ENCODE measurements at regions not wholly inside any gene's neighbourhood (a gene's known extent, or its start where the extent isn't known, plus 50 kb on each side); places are given as distances from the start of the nearest gene placed in this dataset.

GRCh38 chr12:85569261-85569660 lies 266.9 kb downstream of the RASSF9 start:
- FAIRE-seq (no peak), DNase-seq (ENCODE audit: low read depth in 1 of 2, low spot score in 1 of 2) (no peak), ATAC-seq (no peak)
- POLR2A ChIA-PET, result no interaction called here
- Histone ChIP-seq H3K4me2 (no peak overlapping the region), H3K4me1 (no peaks in the 10 kb centered on the region), H3K9me3 (no peaks in the 10 kb centered on the region), H3K27ac (no peak overlapping the region), H3K4me3 (no peak overlapping the region)
- CTCF ChIA-PET, result interaction anchor here (2.0 to 3.8 kb wide), 2 partner anchors 8 to 298 kb away, joined by 6 to 18 read pairs; no protein-coding TSS in a partner anchor
- TF ChIP-seq RFX5 (IDR thresholded peaks at IDR 0.05) (no peak), RAD21 (conservative IDR thresholded peaks at IDR 0.05 in 1 of 2, IDR thresholded peaks at IDR 0.05 in 1 of 2) (no peak), JUNB (IDR thresholded peaks at IDR 0.05) (no peak), MAZ (IDR thresholded peaks at IDR 0.05; ENCODE audit: borderline replicate concordance, low read depth, low read length) (no peak), BCL3 (IDR thresholded peaks at IDR 0.05) (no peak), CBX2 (IDR thresholded peaks at IDR 0.05; ENCODE audit: borderline replicate concordance, low read depth) (no peak), NFE2L2 (conservative IDR thresholded peaks at IDR 0.05; ENCODE audit: low read length) (no peak), GATA3 (IDR thresholded peaks at IDR 0.05; ENCODE audit: borderline replicate concordance) (no peak), FOSL2 (IDR thresholded peaks at IDR 0.05) (no peak), FOSL2 (CRISPR knock-in tag; IDR thresholded peaks at IDR 0.05) (no peak), NR3C1 (IDR thresholded peaks at IDR 0.05) (no peak), KDM1A (IDR thresholded peaks at IDR 0.05; ENCODE audit: low read depth) (no peak), ZNF302 (CRISPR knock-in tag; IDR thresholded peaks at IDR 0.05) (no peak), NPAS2 (CRISPR knock-in tag; IDR thresholded peaks at IDR 0.05; ENCODE audit: borderline replicate concordance) (no peak), CHD4 (IDR thresholded peaks at IDR 0.05; ENCODE audit: borderline replicate concordance) (no peak), EHF (CRISPR knock-in tag; IDR thresholded peaks at IDR 0.05) (no peak), CBX8 (IDR thresholded peaks at IDR 0.05) (no peak)
- TF ChIP-seq, protein P1, sequence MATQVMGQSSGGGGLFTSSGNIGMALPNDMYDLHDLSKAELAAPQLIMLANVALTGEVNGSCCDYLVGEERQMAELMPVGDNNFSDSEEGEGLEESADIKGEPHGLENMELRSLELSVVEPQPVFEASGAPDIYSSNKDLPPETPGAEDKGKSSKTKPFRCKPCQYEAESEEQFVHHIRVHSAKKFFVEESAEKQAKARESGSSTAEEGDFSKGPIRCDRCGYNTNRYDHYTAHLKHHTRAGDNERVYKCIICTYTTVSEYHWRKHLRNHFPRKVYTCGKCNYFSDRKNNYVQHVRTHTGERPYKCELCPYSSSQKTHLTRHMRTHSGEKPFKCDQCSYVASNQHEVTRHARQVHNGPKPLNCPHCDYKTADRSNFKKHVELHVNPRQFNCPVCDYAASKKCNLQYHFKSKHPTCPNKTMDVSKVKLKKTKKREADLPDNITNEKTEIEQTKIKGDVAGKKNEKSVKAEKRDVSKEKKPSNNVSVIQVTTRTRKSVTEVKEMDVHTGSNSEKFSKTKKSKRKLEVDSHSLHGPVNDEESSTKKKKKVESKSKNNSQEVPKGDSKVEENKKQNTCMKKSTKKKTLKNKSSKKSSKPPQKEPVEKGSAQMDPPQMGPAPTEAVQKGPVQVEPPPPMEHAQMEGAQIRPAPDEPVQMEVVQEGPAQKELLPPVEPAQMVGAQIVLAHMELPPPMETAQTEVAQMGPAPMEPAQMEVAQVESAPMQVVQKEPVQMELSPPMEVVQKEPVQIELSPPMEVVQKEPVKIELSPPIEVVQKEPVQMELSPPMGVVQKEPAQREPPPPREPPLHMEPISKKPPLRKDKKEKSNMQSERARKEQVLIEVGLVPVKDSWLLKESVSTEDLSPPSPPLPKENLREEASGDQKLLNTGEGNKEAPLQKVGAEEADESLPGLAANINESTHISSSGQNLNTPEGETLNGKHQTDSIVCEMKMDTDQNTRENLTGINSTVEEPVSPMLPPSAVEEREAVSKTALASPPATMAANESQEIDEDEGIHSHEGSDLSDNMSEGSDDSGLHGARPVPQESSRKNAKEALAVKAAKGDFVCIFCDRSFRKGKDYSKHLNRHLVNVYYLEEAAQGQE (IDR thresholded peaks at IDR 0.05), result no peak
- TF ChIP-seq, protein P2, sequence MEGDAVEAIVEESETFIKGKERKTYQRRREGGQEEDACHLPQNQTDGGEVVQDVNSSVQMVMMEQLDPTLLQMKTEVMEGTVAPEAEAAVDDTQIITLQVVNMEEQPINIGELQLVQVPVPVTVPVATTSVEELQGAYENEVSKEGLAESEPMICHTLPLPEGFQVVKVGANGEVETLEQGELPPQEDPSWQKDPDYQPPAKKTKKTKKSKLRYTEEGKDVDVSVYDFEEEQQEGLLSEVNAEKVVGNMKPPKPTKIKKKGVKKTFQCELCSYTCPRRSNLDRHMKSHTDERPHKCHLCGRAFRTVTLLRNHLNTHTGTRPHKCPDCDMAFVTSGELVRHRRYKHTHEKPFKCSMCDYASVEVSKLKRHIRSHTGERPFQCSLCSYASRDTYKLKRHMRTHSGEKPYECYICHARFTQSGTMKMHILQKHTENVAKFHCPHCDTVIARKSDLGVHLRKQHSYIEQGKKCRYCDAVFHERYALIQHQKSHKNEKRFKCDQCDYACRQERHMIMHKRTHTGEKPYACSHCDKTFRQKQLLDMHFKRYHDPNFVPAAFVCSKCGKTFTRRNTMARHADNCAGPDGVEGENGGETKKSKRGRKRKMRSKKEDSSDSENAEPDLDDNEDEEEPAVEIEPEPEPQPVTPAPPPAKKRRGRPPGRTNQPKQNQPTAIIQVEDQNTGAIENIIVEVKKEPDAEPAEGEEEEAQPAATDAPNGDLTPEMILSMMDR (IDR thresholded peaks at IDR 0.05), result no peak
- WGBS (ENCODE audit: missing lambda C conversion rate), result 63% methylated on average over 3 of the region's 3 CpGs

DNA sequence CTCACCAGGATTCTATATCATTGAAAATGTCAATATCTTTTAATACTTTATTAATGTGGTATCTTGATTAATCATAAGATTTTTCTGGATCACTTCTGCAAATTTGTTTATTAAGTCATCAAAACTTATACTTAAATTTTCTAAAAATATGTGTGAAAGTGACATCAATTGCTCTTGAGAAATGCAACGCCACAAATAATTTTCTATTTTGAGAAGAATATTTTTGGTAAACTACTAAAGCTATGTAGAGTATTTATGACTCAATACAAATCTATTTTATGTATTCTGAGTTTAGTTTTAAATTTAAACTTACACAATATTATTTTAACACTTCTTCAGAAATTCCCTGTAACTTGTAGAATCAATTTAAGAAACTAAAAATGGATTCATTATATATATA lies 263.3 kb downstream of the RASSF9 start:
- ATAC-seq (no peak), FAIRE-seq (no peak), DNase-seq (ENCODE audit: low read depth in 1 of 2, low spot score in 1 of 2) (no peak)
- H3K4me1 ChIP-seq, result no peaks in the 10 kb centered on the region
- H3K9me3 ChIP-seq, result no peaks in the 10 kb centered on the region
- H3K27ac ChIP-seq, result no peak overlapping the region
- WGBS (ENCODE audit: missing lambda C conversion rate), result 83% methylated on average over 1 of the region's 1 CpG
- no peak for TF ChIP-seq ESRRA (IDR thresholded peaks at IDR 0.05; ENCODE audit: borderline replicate concordance, low read length)
- CTCF ChIA-PET, result interaction anchor here (1.2 to 2.1 kb wide), 2 partner anchors 294 to 295 kb away, joined by 3 to 6 read pairs; no protein-coding TSS in a partner anchor
- POLR2A ChIA-PET, result no interaction called here
- H3K4me3 ChIP-seq, result no peak overlapping the region
- no peak overlapping the region for H3K4me2 ChIP-seq
